Breast epithelium (tissue), 3 donors: ENCODE measurements at regions not wholly inside any gene's neighbourhood (a gene's known extent, or its start where the extent isn't known, plus 50 kb on each side); places are given as distances from the start of the nearest gene placed in this dataset.

Experiments used
- CTCF ChIP-seq, 3 donors: fragments of 450-650 bp; IDR thresholded peaks; one replicate each; pipeline ENCODE4 v1.5.1; 2016 to 2017; ENCODE audit warnings: antibody characterized with exemption in 3 of 3, mild to moderate bottlenecking in 3 of 3, moderate library complexity in 3 of 3
- POLR2A ChIP-seq: fragments of 450-650 bp; IDR thresholded peaks from one replicate; pipeline ENCODE4 v1.6.1; 2016; ENCODE audit warnings: antibody characterized with exemption, mild to moderate bottlenecking, moderate library complexity
- POLR2AphosphoS5 ChIP-seq, 3 donors: sonication (generic); formaldehyde crosslinking; IDR thresholded peaks; one replicate each; pipeline ENCODE4 v1.6.1; 2017; ENCODE audit warnings: antibody characterized with exemption in 3 of 3

- TF ChIP-seq POLR2A (no peak), CTCF (IDR thresholded peaks at IDR 0.05) (no peak), POLR2AphosphoS5 (IDR thresholded peaks at IDR 0.05) (no peak)
These were observed 368.7 kb downstream of the ZNF516 start for GRCh38 chr18:76126327-76126726.
